Endothelial cell of umbilical vein (primary cell): ENCODE measurements at regions not wholly inside any gene's neighbourhood (a gene's known extent, or its start where the extent isn't known, plus 50 kb on each side); places are given as distances from the start of the nearest gene placed in this dataset.

Source experiments
- BruUV-seq: library from RNA; stranded (reverse); fragments of 400-500 nt; replicated peaks from 2 replicates; lab custom pipeline; 2021; lab: Mats Ljungman, UMichigan
- CTCF ChIA-PET: fragments of 300-600, 350-600 bp; sonication (Branson Sonifier 250); formaldehyde crosslinking; loops from one replicate; lab custom pipeline; 2021; ENCODE audit warnings: antibody characterized with exemption, inconsistent platforms; lab: Charles Lee
- POLR2A ChIA-PET: fragments of 300-600, 350-600 bp; sonication (Branson Sonifier 250); formaldehyde crosslinking; loops from one replicate; lab custom pipeline; 2021; ENCODE audit warnings: antibody characterized with exemption, inconsistent platforms; lab: Charles Lee
- DNase-seq: peaks from one replicate; pipeline ENCODE4 v3.0.0-alpha.2; 2011; ENCODE audit warnings: low read depth, low spot score
- FAIRE-seq: peaks from 2 replicates; lab custom pipeline; 2011; peaks lifted over from hg19 to GRCh38; lab: Jason Lieb, UNC
- H2AFZ ChIP-seq: 2 replicates; pipeline ENCODE4 v1.6.0; 2012; ENCODE audit warnings: low read depth, low read length, control low read depth, inconsistent platforms
- H3K27ac ChIP-seq: 2 replicates; pipeline ENCODE4 v1.5.1; 2011; ENCODE audit warnings: low read depth, mild to moderate bottlenecking, control low read depth, low read length, moderate library complexity; ENCODE audit not compliant: insufficient read depth
- H3K27me3 ChIP-seq, 2 experiments: 2 replicates each; pipeline versions ENCODE4 v1.6.0 to v1.6.1; 2011; ENCODE audit warnings: low read length in 2 of 2, mixed read lengths in 1 of 2; ENCODE audit not compliant: control insufficient read depth in 2 of 2, insufficient read depth in 2 of 2
- H3K36me3 ChIP-seq, 2 experiments: 2 replicates in 1 of 2; 3 replicates in 1 of 2; pipeline ENCODE4 v1.5.1; 2011; ENCODE audit warnings: low read length in 2 of 2, mild to moderate bottlenecking in 1 of 2, moderate library complexity in 1 of 2; ENCODE audit not compliant: control insufficient read depth in 2 of 2, insufficient read depth in 2 of 2; ENCODE audit errors: extremely low read depth in 1 of 2
- H3K4me1 ChIP-seq: 3 replicates; pipeline ENCODE4 v1.5.1; 2011; ENCODE audit warnings: mild to moderate bottlenecking, low read length; ENCODE audit not compliant: control insufficient read depth, insufficient read depth; ENCODE audit errors: extremely low read depth
- H3K4me2 ChIP-seq: 2 replicates; pipeline ENCODE4 v1.6.1; 2011; ENCODE audit warnings: low read length, control low read depth, mixed read lengths; ENCODE audit not compliant: insufficient read depth
- H3K4me3 ChIP-seq, 3 experiments: fragments of 200-600 bp in 1 of 3; sonication (generic), shearing (Covaris generic) in 1 of 3; replicated peaks in 1 of 3; 2 replicates each; pipeline ENCODE4 v1.5.1; 2011 to 2016; ENCODE audit warnings: control low read depth in 3 of 3, low read length in 3 of 3, mild to moderate bottlenecking in 2 of 3, inconsistent platforms in 1 of 3, low read depth in 1 of 3, moderate library complexity in 1 of 3; ENCODE audit not compliant: insufficient read depth in 1 of 3
- H3K79me2 ChIP-seq: 2 replicates; pipeline ENCODE4 v1.6.0; 2012; ENCODE audit warnings: low read length, inconsistent platforms; ENCODE audit not compliant: control insufficient read depth, insufficient read depth
- H3K9ac ChIP-seq: replicated peaks from 2 replicates; pipeline ENCODE3; 2011; ENCODE audit warnings: low read length, control low read depth; ENCODE audit not compliant: insufficient read depth; ENCODE audit errors: extremely low read depth
- H3K9me1 ChIP-seq: replicated peaks from 3 replicates; pipeline ENCODE4 v1.6.0; 2011; ENCODE audit warnings: mild to moderate bottlenecking, low read length; ENCODE audit not compliant: control insufficient read depth, insufficient read depth; ENCODE audit errors: extremely low read depth
- H3K9me3 ChIP-seq: replicated peaks from 2 replicates; pipeline ENCODE4 v1.5.1; 2012; ENCODE audit warnings: low read length, inconsistent platforms; ENCODE audit not compliant: control insufficient read depth, insufficient read depth
- H4K20me1 ChIP-seq: replicated peaks from 2 replicates; pipeline ENCODE3; 2011; ENCODE audit warnings: mild to moderate bottlenecking, low read length; ENCODE audit not compliant: control insufficient read depth, insufficient read depth; ENCODE audit errors: extremely low read depth
- CTCF ChIP-seq, 2 donors: IDR thresholded peaks; 1 replicate in 1 of 2; 2 replicates in 1 of 2; pipeline ENCODE4 v1.5.1; 2011; ENCODE audit warnings: low read length in 2 of 2, mild to moderate bottlenecking in 2 of 2, moderate library complexity in 2 of 2, control low read depth in 1 of 2, inconsistent platforms in 1 of 2, low read depth in 1 of 2; ENCODE audit not compliant: insufficient read depth in 1 of 2; ENCODE audit errors: extremely low read depth in 1 of 2
- EZH2 ChIP-seq: IDR thresholded peaks from 2 replicates; pipeline ENCODE4 v1.6.1; 2012; ENCODE audit warnings: borderline replicate concordance, low read depth, mild to moderate bottlenecking, moderate library complexity, low read length, inconsistent platforms; ENCODE audit not compliant: severe bottlenecking
- FOS ChIP-seq: IDR thresholded peaks from 2 replicates; pipeline ENCODE4 v1.6.1; 2011; ENCODE audit warnings: mild to moderate bottlenecking, low read length, moderate library complexity, borderline replicate concordance; ENCODE audit not compliant: insufficient read depth
- GATA2 ChIP-seq: IDR thresholded peaks from 2 replicates; pipeline ENCODE4 v1.7.0; 2011; ENCODE audit warnings: low read depth, mild to moderate bottlenecking, moderate library complexity, mixed read lengths, low read length; ENCODE audit not compliant: insufficient read length, insufficient read depth
- JUN ChIP-seq: IDR thresholded peaks from 2 replicates; pipeline ENCODE4 v1.6.1; 2011; ENCODE audit warnings: borderline replicate concordance, low read depth; ENCODE audit not compliant: insufficient read length, insufficient read depth
- MAX ChIP-seq: IDR thresholded peaks from 2 replicates; pipeline ENCODE4 v1.6.1; 2011; ENCODE audit not compliant: insufficient read depth, insufficient read length
- MYC ChIP-seq: IDR thresholded peaks from one replicate; pipeline ENCODE4 v1.6.1; 2011; ENCODE audit warnings: mild to moderate bottlenecking, low read depth, low read length
- POLR2A ChIP-seq: IDR thresholded peaks from 2 replicates; pipeline ENCODE4 v1.6.1; 2012; ENCODE audit warnings: low read depth, mild to moderate bottlenecking, control low read depth, low read length
- POLR2AphosphoS5 ChIP-seq: IDR thresholded peaks from 2 replicates; pipeline ENCODE4 v1.6.1; 2012; ENCODE audit warnings: low read depth, mild to moderate bottlenecking, control low read depth, low read length, moderate library complexity; ENCODE audit not compliant: insufficient read depth
- dilution Hi-C: fragments of 300-500 bp; cut with MboI; formaldehyde crosslinking; loops from one replicate; pipeline ENCODE4 v1.15.0; 2019; ENCODE audit warnings: low sequenced_read_pairs; ENCODE audit not compliant: extremely low pct_ligation_motif_present
- intact Hi-C: fragments of 100-400 bp; cut with micrococcal nuclease; formaldehyde crosslinking; loops from one replicate; pipeline ENCODE4 v1.10.0; 2022

GRCh38 chr2:234773129-234773528, 178.7 kb upstream of the SH3BP4 start:
- no peaks in the 10 kb centered on the region for H4K20me1 ChIP-seq
- H3K27ac ChIP-seq: no peak overlapping the region
- FAIRE-seq (no peak), DNase-seq (no peak)
- H3K4me3 ChIP-seq: no peak overlapping the region
- no peak overlapping the region for H3K9ac ChIP-seq
- intact Hi-C loops (no loop called here), dilution Hi-C loops (no loop called here)
- H3K4me1 ChIP-seq: no peaks in the 10 kb centered on the region
- H3K27me3 ChIP-seq: peaks cover 0 to 5% of the 10 kb centered on the region in 2 experiments
- TF ChIP-seq EZH2 (no peak), GATA2 (no peak), JUN (no peak), POLR2A (no peak), MAX (no peak), POLR2AphosphoS5 (no peak), MYC (no peak), FOS (no peak)
- H3K9me1 ChIP-seq: no peaks in the 10 kb centered on the region
- H3K9me3 ChIP-seq: no peaks in the 10 kb centered on the region
- CTCF ChIA-PET: no interaction called here
- BruUV-seq: no TSS peak
- no peak overlapping the region for H3K4me2 ChIP-seq
- H3K36me3 ChIP-seq: no peaks in the 10 kb centered on the region
- POLR2A ChIA-PET: no interaction called here
- H2AFZ ChIP-seq: no peak overlapping the region
- H3K79me2 ChIP-seq: no peaks in the 10 kb centered on the region

- Histone ChIP-seq H3K36me3 (no peaks in the 10 kb centered on the region), H3K9me1 (no peaks in the 10 kb centered on the region), H4K20me1 (no peaks in the 10 kb centered on the region), H3K79me2 (no peaks in the 10 kb centered on the region), H3K27ac (no peak overlapping the region), H3K9ac (no peak overlapping the region), H3K4me3 (no peak overlapping the region), H3K27me3 (peaks cover 0 to 5% of the 10 kb centered on the region in 2 experiments), H3K4me1 (no peaks in the 10 kb centered on the region), H2AFZ (no peak overlapping the region), H3K4me2 (no peak overlapping the region), H3K9me3 (no peaks in the 10 kb centered on the region)
- POLR2A ChIA-PET: no interaction called here
- dilution Hi-C loops: no loop called here
- intact Hi-C loops: no loop called here
- no peak for FAIRE-seq
- TF ChIP-seq JUN: no peak
- no peak for TF ChIP-seq POLR2A
- TF ChIP-seq GATA2: no peak
- no peak for TF ChIP-seq CTCF (IDR thresholded peaks at IDR 0.05; ENCODE audit: extremely low read depth in 1 of 2, insufficient read depth in 1 of 2, low read depth in 1 of 2, low read length in 2 of 2)
- TF ChIP-seq MYC: no peak
- TF ChIP-seq EZH2: no peak
- TF ChIP-seq MAX: no peak
- no peak for TF ChIP-seq FOS
- TF ChIP-seq POLR2AphosphoS5: no peak
- no TSS peak for BruUV-seq
- DNase-seq: no peak
- CTCF ChIA-PET: interaction anchor here (1.0 kb wide), 1 partner anchor 344 kb away, joined by 3 read pairs; no protein-coding TSS in a partner anchor
These were observed 179.1 kb upstream of the SH3BP4 start for GRCh38 chr2:234772733-234773060.
